ENCODE measurements at regions not wholly inside any gene's neighbourhood (a gene's known extent, or its start where the extent isn't known, plus 50 kb on each side); places are given as distances from the start of the nearest gene placed in this dataset.

GRCh38 chr2:71846669-71847291, 300.9 kb downstream of the CYP26B1 start:
- no peak for TF ChIP-seq JUND (IDR thresholded peaks at IDR 0.05)
- no peak for TF ChIP-seq CTCF (IDR thresholded peaks at IDR 0.05)
- no peak for TF ChIP-seq PBX3 (IDR thresholded peaks at IDR 0.05)
- TF ChIP-seq MAX (IDR thresholded peaks at IDR 0.05; ENCODE audit: low read depth): no peak
- no peak for TF ChIP-seq REST (IDR thresholded peaks at IDR 0.05; ENCODE audit: low read depth, low read length)
- no peak for TF ChIP-seq RCOR1 (IDR thresholded peaks at IDR 0.05; ENCODE audit: low read length)

Measured in SK-N-SH (cell line).